HCT116 (cell line): ENCODE measurements at regions not wholly inside any gene's neighbourhood (a gene's known extent, or its start where the extent isn't known, plus 50 kb on each side); places are given as distances from the start of the nearest gene placed in this dataset.

Source experiments
- ATAC-seq: fragments of 200-7000 bp; cut with Tn5 transposase; 2 replicates; pipeline ENCODE4 v1.9.1; 2020; ENCODE audit warnings: mild to moderate bottlenecking, moderate library complexity
- BruUV-seq: library from RNA; stranded (reverse); fragments of 400-500 nt; replicated peaks from 2 replicates; lab custom pipeline; 2021; lab: Mats Ljungman, UMichigan
- CTCF ChIA-PET: fragments of 300-600 bp; sonication (Branson Sonifier 250); formaldehyde crosslinking; loops from one replicate; lab custom pipeline; 2021; ENCODE audit warnings: antibody characterized with exemption; lab: Charles Lee
- POLR2A ChIA-PET: fragments of 300-600, 350-600 bp; sonication (Branson Sonifier 250); formaldehyde crosslinking; loops from one replicate; lab custom pipeline; 2021; ENCODE audit warnings: antibody characterized with exemption; lab: Charles Lee
- RAD21 ChIA-PET, 2 experiments: fragments of 300-600 bp; sonication (Branson Sonifier 250); formaldehyde crosslinking; loops; one replicate each; lab custom pipeline; 2023; ENCODE audit warnings: low total read pairs in 2 of 2; ENCODE audit not compliant: uncharacterized antibody in 2 of 2, unreplicated experiment in 2 of 2, low non-redundant PET in 1 of 2; lab: Charles Lee
- DNase-seq: peaks from one replicate; pipeline ENCODE4 v3.0.0-alpha.2; 2010; ENCODE audit warnings: low read depth, low spot score
- H2AFZ ChIP-seq: fragments of 200-600 bp; shearing (Covaris generic), sonication (generic); 2 replicates; pipeline ENCODE4 v1.6.1; 2017; ENCODE audit warnings: low read depth, mixed run types, mixed read lengths, antibody characterized with exemption, low read length; ENCODE audit not compliant: poor library complexity, severe bottlenecking
- H3K27ac ChIP-seq: 2 replicates; pipeline ENCODE4 v1.5.1; 2012; ENCODE audit warnings: low read depth, low read length
- H3K27me3 ChIP-seq: fragments of 200-600 bp; sonication (generic); 2 replicates; pipeline ENCODE4 v1.6.1; 2016; ENCODE audit warnings: mixed run types, low read length, mixed read lengths; ENCODE audit not compliant: insufficient read depth
- H3K36me3 ChIP-seq, 2 experiments: fragments of 200-500 bp in 1 of 2; fragments of 200-600 bp in 1 of 2; sonication (Bioruptor generic) in 1 of 2; sonication (generic) in 1 of 2; 2 replicates each; pipeline versions ENCODE4 v1.5.1 to v1.6.1; 2014 to 2016; ENCODE audit warnings: low read length in 2 of 2, inconsistent platforms in 1 of 2, mixed read lengths in 1 of 2, mixed run types in 1 of 2; ENCODE audit not compliant: insufficient read depth in 2 of 2, control insufficient read depth in 1 of 2
- H3K4me1 ChIP-seq, 2 experiments: fragments of 200-600 bp in 1 of 2; sonication (generic) in 1 of 2; 2 replicates each; pipeline versions ENCODE4 v1.5.1 to v1.6.1; 2012 to 2017; ENCODE audit warnings: low read length in 2 of 2, inconsistent platforms in 1 of 2, mild to moderate bottlenecking in 1 of 2, mixed read lengths in 1 of 2, mixed run types in 1 of 2, moderate library complexity in 1 of 2; ENCODE audit not compliant: insufficient read depth in 2 of 2, control insufficient read depth in 1 of 2
- H3K4me2 ChIP-seq: fragments of 200-600 bp; sonication (generic); 2 replicates; pipeline ENCODE4 v1.6.1; 2017; ENCODE audit warnings: mixed run types, low read length, mixed read lengths
- H3K4me3 ChIP-seq, 2 experiments: fragments of 200-600 bp in 1 of 2; sonication (generic) in 1 of 2; replicated peaks in 1 of 2; 2 replicates each; pipeline ENCODE4 v1.5.1; 2011 to 2016; ENCODE audit warnings: low read length in 2 of 2, control low read depth in 1 of 2, low read depth in 1 of 2, mild to moderate bottlenecking in 1 of 2, mixed read lengths in 1 of 2, mixed run types in 1 of 2
- H3K79me2 ChIP-seq: fragments of 200-600 bp; sonication (generic); 2 replicates; pipeline ENCODE4 v1.6.1; 2017; ENCODE audit warnings: mild to moderate bottlenecking, mixed run types, low read length, moderate library complexity, mixed read lengths; ENCODE audit not compliant: insufficient read depth
- H3K9ac ChIP-seq: fragments of 200-600 bp; sonication (generic); 2 replicates; pipeline ENCODE4 v1.6.1; 2016; ENCODE audit warnings: low read length, mixed read lengths
- H3K9me2 ChIP-seq: fragments of 200-600 bp; sonication (generic), shearing (Covaris generic); 2 replicates; pipeline ENCODE4 v1.6.1; 2017; ENCODE audit warnings: mixed run types, mild to moderate bottlenecking, moderate library complexity; ENCODE audit not compliant: insufficient read depth
- H3K9me3 ChIP-seq, 2 experiments: fragments of 200-500 bp in 1 of 2; fragments of 200-600 bp in 1 of 2; sonication (Bioruptor generic) in 1 of 2; sonication (generic) in 1 of 2; 2 replicates each; pipeline ENCODE4 v1.6.1; 2014 to 2017; ENCODE audit warnings: low read length in 2 of 2, mixed read lengths in 2 of 2, inconsistent platforms in 1 of 2, low read depth in 1 of 2, mild to moderate bottlenecking in 1 of 2, mixed run types in 1 of 2, moderate library complexity in 1 of 2; ENCODE audit not compliant: control insufficient read depth in 1 of 2, insufficient read depth in 1 of 2
- H4K20me1 ChIP-seq: fragments of 200-600 bp; sonication (generic), shearing (Covaris generic); 2 replicates; pipeline ENCODE4 v1.6.1; 2017; ENCODE audit warnings: mixed run types, mild to moderate bottlenecking, moderate library complexity; ENCODE audit not compliant: insufficient read depth
- CBX3 ChIP-seq: IDR thresholded peaks from 2 replicates; pipeline ENCODE4 v1.6.1; 2012; ENCODE audit warnings: low read depth
- CTCF ChIP-seq, 3 experiments: fragments of 200-600 bp in 1 of 3; sonication (generic) in 1 of 3; IDR thresholded peaks in 2 of 3; conservative IDR thresholded peaks in 1 of 3; 2 replicates each; pipeline ENCODE4 v1.5.1; 2012 to 2017; ENCODE audit warnings: low read depth in 2 of 3, low read length in 2 of 3, antibody characterized with exemption in 1 of 3, borderline replicate concordance in 1 of 3, control low read depth in 1 of 3, mild to moderate bottlenecking in 1 of 3, mixed read lengths in 1 of 3, mixed run types in 1 of 3, moderate library complexity in 1 of 3; ENCODE audit not compliant: insufficient read depth in 1 of 3
- ELF1 ChIP-seq: IDR thresholded peaks from 2 replicates; pipeline ENCODE4 v1.6.1; 2012; ENCODE audit warnings: low read depth, borderline replicate concordance
- EZH2 ChIP-seq: fragments of 200-600 bp; sonication (generic); IDR thresholded peaks from 2 replicates; pipeline ENCODE4 v1.6.1; 2017; ENCODE audit warnings: antibody characterized with exemption, mixed run types
- EZH2phosphoT487 ChIP-seq: fragments of 200-600 bp; IDR thresholded peaks from 2 replicates; pipeline ENCODE4 v1.6.1; 2018; ENCODE audit warnings: antibody characterized with exemption, borderline replicate concordance
- FOSL1 ChIP-seq: IDR thresholded peaks from 2 replicates; pipeline ENCODE4 v1.6.1; 2012; ENCODE audit warnings: low read depth
- POLR2A ChIP-seq: IDR thresholded peaks from 2 replicates; pipeline ENCODE4 v1.7.0; 2011; ENCODE audit warnings: borderline replicate concordance; ENCODE audit not compliant: insufficient read depth, insufficient read length; ENCODE audit errors: extremely low read depth
- POLR2AphosphoS5 ChIP-seq: IDR thresholded peaks from 2 replicates; pipeline ENCODE4 v1.6.1; 2011; ENCODE audit warnings: mild to moderate bottlenecking, low read depth, low read length, moderate library complexity
- SP1 ChIP-seq: IDR thresholded peaks from 2 replicates; pipeline ENCODE4 v1.6.1; 2012; ENCODE audit warnings: low read depth
- SRF ChIP-seq: IDR thresholded peaks from 2 replicates; pipeline ENCODE4 v1.6.1; 2012; ENCODE audit warnings: low read depth
- TCF7L2 ChIP-seq: IDR thresholded peaks from 2 replicates; pipeline ENCODE4 v1.7.0; 2011; ENCODE audit warnings: borderline replicate concordance, inconsistent platforms; ENCODE audit not compliant: insufficient read depth, insufficient read length; ENCODE audit errors: extremely low read depth
- YY1 ChIP-seq: IDR thresholded peaks from 2 replicates; pipeline ENCODE4 v1.6.1; 2011; ENCODE audit warnings: low read length, low read depth, moderate library complexity, mild to moderate bottlenecking; ENCODE audit not compliant: insufficient replicate concordance; ENCODE audit errors: extremely low read depth
- ZBTB33 ChIP-seq: IDR thresholded peaks from 2 replicates; pipeline ENCODE4 v1.6.1; 2011; ENCODE audit warnings: mild to moderate bottlenecking, low read length, moderate library complexity; ENCODE audit not compliant: insufficient replicate concordance; ENCODE audit errors: extremely low read depth
- ZFX ChIP-seq: fragments of 450-650 bp; IDR thresholded peaks from 2 replicates; pipeline ENCODE4 v1.6.1; 2017
- ZNF274 ChIP-seq: fragments of 200-500 bp; sonication (Bioruptor generic); IDR thresholded peaks from 2 replicates; pipeline ENCODE4 v1.6.1; 2014; ENCODE audit warnings: mild to moderate bottlenecking, low read depth, low read length, inconsistent platforms
- intact Hi-C: fragments of 100-400 bp; cut with micrococcal nuclease; formaldehyde crosslinking; loops from 2 replicates; pipeline ENCODE4 v1.10.0; 2022
- TF ChIP-seq, protein P1 (sequence below): IDR thresholded peaks from 2 replicates; pipeline ENCODE4 v1.6.1; 2012; ENCODE audit warnings: low read depth
- TF ChIP-seq, protein P2 (sequence below): IDR thresholded peaks from 2 replicates; pipeline ENCODE4 v1.6.1; 2012

DNA sequence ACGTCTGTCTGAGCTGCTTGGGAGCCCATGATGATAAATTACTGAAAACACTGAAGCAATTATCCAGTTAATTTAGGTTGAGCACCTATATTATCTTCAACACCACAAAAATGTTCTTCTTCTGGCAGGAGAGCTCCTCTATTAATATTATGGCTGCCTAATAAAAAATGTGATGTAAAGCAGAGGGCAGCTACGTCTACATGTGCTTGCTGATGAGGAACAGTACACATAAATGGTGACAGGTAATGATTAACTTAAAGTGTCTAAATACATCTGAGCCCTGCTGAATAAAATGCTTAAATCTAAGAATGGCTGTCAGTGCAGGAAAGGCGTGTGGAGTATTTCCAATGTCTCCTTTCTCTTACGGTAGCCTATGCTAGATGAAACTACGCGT, 131.3 kb upstream of the NR3C1 start:
- H3K4me3 ChIP-seq = no peak overlapping the region
- H3K9ac ChIP-seq = no peak overlapping the region
- ATAC-seq = no peak
- ChIA-PET RAD21 (no interaction called here), POLR2A (no interaction called here), CTCF (no interaction called here)
- TF ChIP-seq FOSL1 (no peak), POLR2AphosphoS5 (no peak), ZBTB33 (no peak), SRF (no peak), CTCF (IDR thresholded peaks at IDR 0.05 in 2 of 3, conservative IDR thresholded peaks at IDR 0.05 in 1 of 3; ENCODE audit: borderline replicate concordance in 1 of 3, insufficient read depth in 1 of 3, low read depth in 2 of 3, low read length in 2 of 3) (no peak), ELF1 (no peak), POLR2A (no peak), YY1 (no peak), ZNF274 (no peak), ZFX (no peak), CBX3 (no peak), SP1 (no peak), EZH2phosphoT487 (no peak), EZH2 (no peak), TCF7L2 (no peak)
- TF ChIP-seq, protein P1, sequence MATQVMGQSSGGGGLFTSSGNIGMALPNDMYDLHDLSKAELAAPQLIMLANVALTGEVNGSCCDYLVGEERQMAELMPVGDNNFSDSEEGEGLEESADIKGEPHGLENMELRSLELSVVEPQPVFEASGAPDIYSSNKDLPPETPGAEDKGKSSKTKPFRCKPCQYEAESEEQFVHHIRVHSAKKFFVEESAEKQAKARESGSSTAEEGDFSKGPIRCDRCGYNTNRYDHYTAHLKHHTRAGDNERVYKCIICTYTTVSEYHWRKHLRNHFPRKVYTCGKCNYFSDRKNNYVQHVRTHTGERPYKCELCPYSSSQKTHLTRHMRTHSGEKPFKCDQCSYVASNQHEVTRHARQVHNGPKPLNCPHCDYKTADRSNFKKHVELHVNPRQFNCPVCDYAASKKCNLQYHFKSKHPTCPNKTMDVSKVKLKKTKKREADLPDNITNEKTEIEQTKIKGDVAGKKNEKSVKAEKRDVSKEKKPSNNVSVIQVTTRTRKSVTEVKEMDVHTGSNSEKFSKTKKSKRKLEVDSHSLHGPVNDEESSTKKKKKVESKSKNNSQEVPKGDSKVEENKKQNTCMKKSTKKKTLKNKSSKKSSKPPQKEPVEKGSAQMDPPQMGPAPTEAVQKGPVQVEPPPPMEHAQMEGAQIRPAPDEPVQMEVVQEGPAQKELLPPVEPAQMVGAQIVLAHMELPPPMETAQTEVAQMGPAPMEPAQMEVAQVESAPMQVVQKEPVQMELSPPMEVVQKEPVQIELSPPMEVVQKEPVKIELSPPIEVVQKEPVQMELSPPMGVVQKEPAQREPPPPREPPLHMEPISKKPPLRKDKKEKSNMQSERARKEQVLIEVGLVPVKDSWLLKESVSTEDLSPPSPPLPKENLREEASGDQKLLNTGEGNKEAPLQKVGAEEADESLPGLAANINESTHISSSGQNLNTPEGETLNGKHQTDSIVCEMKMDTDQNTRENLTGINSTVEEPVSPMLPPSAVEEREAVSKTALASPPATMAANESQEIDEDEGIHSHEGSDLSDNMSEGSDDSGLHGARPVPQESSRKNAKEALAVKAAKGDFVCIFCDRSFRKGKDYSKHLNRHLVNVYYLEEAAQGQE = no peak
- TF ChIP-seq, protein P2, sequence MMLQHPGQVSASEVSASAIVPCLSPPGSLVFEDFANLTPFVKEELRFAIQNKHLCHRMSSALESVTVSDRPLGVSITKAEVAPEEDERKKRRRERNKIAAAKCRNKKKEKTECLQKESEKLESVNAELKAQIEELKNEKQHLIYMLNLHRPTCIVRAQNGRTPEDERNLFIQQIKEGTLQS = no peak
- peaks cover 0 to 5% of the 10 kb centered on the region in 2 experiments; a peak in 1 of 4 replicates for H3K9me3 ChIP-seq
- H3K27ac ChIP-seq = no peak overlapping the region
- no peak overlapping the region for H3K4me2 ChIP-seq
- no peak overlapping the region for H2AFZ ChIP-seq
- H3K9me2 ChIP-seq = no peaks in the 10 kb centered on the region
- no TSS peak for BruUV-seq
- no peaks in the 10 kb centered on the region for H4K20me1 ChIP-seq
- H3K27me3 ChIP-seq = no peaks in the 10 kb centered on the region
- H3K4me1 ChIP-seq = peaks cover 6 to 13% of the 10 kb centered on the region in 2 experiments; a peak in 3 of 4 replicates
- intact Hi-C loops = no loop called here
- no peaks in the 10 kb centered on the region for H3K36me3 ChIP-seq
- no peak for DNase-seq
- no peaks in the 10 kb centered on the region for H3K79me2 ChIP-seq
